ENCODE measurements at regions not wholly inside any gene's neighbourhood (a gene's known extent, or its start where the extent isn't known, plus 50 kb on each side); places are given as distances from the start of the nearest gene placed in this dataset.

GRCh38 chr3:59436164-59436958, 386.5 kb upstream of the CFAP20DC start:
- H3K27me3 ChIP-seq (ENCODE audit: control insufficient read depth in 4 of 4, insufficient read depth in 4 of 4, low read length in 3 of 4) = peaks cover 0 to 12% (median 0%) of the 10 kb centered on the region in 4 donors
- 78% methylated on average over 2 of the region's 2 CpGs for WGBS
- no peaks in the 10 kb centered on the region for H3K9me3 ChIP-seq (ENCODE audit: control insufficient read depth in 4 of 4, low read length in 3 of 4)
- H3K27ac ChIP-seq (ENCODE audit: low read depth in 1 of 2, low read length in 2 of 2) = no peak overlapping the region
- H3K4me1 ChIP-seq (ENCODE audit: control insufficient read depth in 4 of 4, insufficient read depth in 4 of 4, low read length in 3 of 4) = no peaks in the 10 kb centered on the region
- no peaks in the 10 kb centered on the region for H3K36me3 ChIP-seq (ENCODE audit: control insufficient read depth in 4 of 4, insufficient read depth in 3 of 4, low read depth in 1 of 4, low read length in 3 of 4)
- TF ChIP-seq FOXA2 (IDR thresholded peaks at IDR 0.05) = no peak
- TF ChIP-seq GABPA (IDR thresholded peaks at IDR 0.05 in 1 of 2, conservative IDR thresholded peaks at IDR 0.05 in 1 of 2) = no peak
- TF ChIP-seq, protein P1, sequence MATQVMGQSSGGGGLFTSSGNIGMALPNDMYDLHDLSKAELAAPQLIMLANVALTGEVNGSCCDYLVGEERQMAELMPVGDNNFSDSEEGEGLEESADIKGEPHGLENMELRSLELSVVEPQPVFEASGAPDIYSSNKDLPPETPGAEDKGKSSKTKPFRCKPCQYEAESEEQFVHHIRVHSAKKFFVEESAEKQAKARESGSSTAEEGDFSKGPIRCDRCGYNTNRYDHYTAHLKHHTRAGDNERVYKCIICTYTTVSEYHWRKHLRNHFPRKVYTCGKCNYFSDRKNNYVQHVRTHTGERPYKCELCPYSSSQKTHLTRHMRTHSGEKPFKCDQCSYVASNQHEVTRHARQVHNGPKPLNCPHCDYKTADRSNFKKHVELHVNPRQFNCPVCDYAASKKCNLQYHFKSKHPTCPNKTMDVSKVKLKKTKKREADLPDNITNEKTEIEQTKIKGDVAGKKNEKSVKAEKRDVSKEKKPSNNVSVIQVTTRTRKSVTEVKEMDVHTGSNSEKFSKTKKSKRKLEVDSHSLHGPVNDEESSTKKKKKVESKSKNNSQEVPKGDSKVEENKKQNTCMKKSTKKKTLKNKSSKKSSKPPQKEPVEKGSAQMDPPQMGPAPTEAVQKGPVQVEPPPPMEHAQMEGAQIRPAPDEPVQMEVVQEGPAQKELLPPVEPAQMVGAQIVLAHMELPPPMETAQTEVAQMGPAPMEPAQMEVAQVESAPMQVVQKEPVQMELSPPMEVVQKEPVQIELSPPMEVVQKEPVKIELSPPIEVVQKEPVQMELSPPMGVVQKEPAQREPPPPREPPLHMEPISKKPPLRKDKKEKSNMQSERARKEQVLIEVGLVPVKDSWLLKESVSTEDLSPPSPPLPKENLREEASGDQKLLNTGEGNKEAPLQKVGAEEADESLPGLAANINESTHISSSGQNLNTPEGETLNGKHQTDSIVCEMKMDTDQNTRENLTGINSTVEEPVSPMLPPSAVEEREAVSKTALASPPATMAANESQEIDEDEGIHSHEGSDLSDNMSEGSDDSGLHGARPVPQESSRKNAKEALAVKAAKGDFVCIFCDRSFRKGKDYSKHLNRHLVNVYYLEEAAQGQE (IDR thresholded peaks at IDR 0.05) = no peak
- TF ChIP-seq RXRA (IDR thresholded peaks at IDR 0.05) = no peak
- TF ChIP-seq HNF4G (IDR thresholded peaks at IDR 0.05) = no peak
- no peak for DNase-seq (ENCODE audit: low spot score)
- H3K9ac ChIP-seq (ENCODE audit: low read depth in 1 of 2, low read length in 2 of 2) = no peak overlapping the region
- no peak overlapping the region for H3K4me3 ChIP-seq (ENCODE audit: low read depth in 1 of 3, low read length in 3 of 3)

DNA sequence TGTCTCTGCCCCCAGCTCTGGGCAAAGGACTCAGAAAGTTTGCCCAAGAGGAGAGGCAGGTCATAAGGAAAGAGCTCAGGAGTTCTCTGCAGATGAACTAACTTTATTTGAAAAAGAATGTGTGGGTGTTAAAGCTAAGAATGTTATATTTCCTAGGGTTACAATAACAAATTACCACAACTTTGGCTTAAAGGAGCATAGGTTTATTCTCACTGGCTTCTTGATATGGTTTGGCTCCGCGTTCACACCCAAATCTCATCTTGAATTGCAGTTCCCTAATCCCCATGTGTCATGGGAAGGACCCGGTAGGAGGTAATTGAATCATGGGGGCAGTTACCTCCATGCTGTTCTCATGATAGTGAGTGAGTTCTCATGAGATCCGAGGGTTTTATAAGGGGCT, 383.7 kb upstream of the CFAP20DC start:
- Histone ChIP-seq H3K27me3 (ENCODE audit: control insufficient read depth in 4 of 4, insufficient read depth in 4 of 4, low read length in 3 of 4) (peaks cover 0 to 12% (median 0%) of the 10 kb centered on the region in 4 donors), H3K4me1 (ENCODE audit: control insufficient read depth in 4 of 4, insufficient read depth in 4 of 4, low read length in 3 of 4) (no peaks in the 10 kb centered on the region), H3K9me3 (ENCODE audit: control insufficient read depth in 4 of 4, low read length in 3 of 4) (no peaks in the 10 kb centered on the region), H3K9ac (ENCODE audit: low read depth in 1 of 2, low read length in 2 of 2) (no peak overlapping the region), H3K36me3 (ENCODE audit: control insufficient read depth in 4 of 4, insufficient read depth in 3 of 4, low read depth in 1 of 4, low read length in 3 of 4) (no peaks in the 10 kb centered on the region), H3K4me3 (ENCODE audit: low read depth in 1 of 3, low read length in 3 of 3) (no peak overlapping the region), H3K27ac (ENCODE audit: low read depth in 1 of 2, low read length in 2 of 2) (no peak overlapping the region)
- DNase-seq (ENCODE audit: low spot score) = no peak
- TF ChIP-seq TAF1 (conservative IDR thresholded peaks at IDR 0.05) (no peak), HNF4G (IDR thresholded peaks at IDR 0.05) (no peak), SP1 (IDR thresholded peaks at IDR 0.05) (no peak), NR2F2 (IDR thresholded peaks at IDR 0.05) (no peak)
- 77% methylated on average over 4 of the region's 4 CpGs for WGBS

DNA sequence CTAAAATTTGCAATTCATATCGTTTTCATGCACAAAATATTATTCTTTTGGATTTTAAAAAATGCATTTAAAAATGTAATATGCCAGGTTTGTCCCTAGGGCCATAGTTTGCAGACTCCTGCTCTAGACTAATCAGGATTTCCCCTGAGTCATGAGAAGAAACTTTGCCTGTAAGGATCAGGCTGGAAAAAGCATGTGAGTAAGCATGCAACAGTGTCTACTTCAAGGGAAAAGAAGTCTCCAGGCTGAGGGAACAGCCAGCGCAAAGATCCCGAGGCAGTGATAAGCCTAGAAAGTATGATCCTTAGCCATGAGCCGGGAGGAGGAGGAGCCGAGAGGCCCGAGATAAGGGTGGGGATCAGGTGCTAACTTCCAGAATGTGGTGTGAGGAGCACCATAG, 382.8 kb upstream of the CFAP20DC start:
- TF ChIP-seq RAD21 (IDR thresholded peaks at IDR 0.05) = no peak
- TF ChIP-seq GABPA (IDR thresholded peaks at IDR 0.05 in 1 of 2, conservative IDR thresholded peaks at IDR 0.05 in 1 of 2) = no peak
- TF ChIP-seq, protein P2, sequence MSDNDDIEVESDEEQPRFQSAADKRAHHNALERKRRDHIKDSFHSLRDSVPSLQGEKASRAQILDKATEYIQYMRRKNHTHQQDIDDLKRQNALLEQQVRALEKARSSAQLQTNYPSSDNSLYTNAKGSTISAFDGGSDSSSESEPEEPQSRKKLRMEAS (IDR thresholded peaks at IDR 0.05) = no peak
- TF ChIP-seq TAF1 (conservative IDR thresholded peaks at IDR 0.05) = no peak
- no peak for TF ChIP-seq FOXA2 (IDR thresholded peaks at IDR 0.05)
- no peak for TF ChIP-seq NR2F2 (IDR thresholded peaks at IDR 0.05)
- no peak for TF ChIP-seq SP1 (IDR thresholded peaks at IDR 0.05)
- TF ChIP-seq ATF3 (IDR thresholded peaks at IDR 0.05) = no peak
- TF ChIP-seq FOXA1 (IDR thresholded peaks at IDR 0.05) = no peak
- TF ChIP-seq HNF4A (conservative IDR thresholded peaks at IDR 0.05) = no peak
- TF ChIP-seq, protein P3, sequence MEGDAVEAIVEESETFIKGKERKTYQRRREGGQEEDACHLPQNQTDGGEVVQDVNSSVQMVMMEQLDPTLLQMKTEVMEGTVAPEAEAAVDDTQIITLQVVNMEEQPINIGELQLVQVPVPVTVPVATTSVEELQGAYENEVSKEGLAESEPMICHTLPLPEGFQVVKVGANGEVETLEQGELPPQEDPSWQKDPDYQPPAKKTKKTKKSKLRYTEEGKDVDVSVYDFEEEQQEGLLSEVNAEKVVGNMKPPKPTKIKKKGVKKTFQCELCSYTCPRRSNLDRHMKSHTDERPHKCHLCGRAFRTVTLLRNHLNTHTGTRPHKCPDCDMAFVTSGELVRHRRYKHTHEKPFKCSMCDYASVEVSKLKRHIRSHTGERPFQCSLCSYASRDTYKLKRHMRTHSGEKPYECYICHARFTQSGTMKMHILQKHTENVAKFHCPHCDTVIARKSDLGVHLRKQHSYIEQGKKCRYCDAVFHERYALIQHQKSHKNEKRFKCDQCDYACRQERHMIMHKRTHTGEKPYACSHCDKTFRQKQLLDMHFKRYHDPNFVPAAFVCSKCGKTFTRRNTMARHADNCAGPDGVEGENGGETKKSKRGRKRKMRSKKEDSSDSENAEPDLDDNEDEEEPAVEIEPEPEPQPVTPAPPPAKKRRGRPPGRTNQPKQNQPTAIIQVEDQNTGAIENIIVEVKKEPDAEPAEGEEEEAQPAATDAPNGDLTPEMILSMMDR (IDR thresholded peaks at IDR 0.05; ENCODE audit: low read depth, low read length, missing input control) = no peak
- no peak for TF ChIP-seq JUND (IDR thresholded peaks at IDR 0.05)
- TF ChIP-seq ZBTB33 (IDR thresholded peaks at IDR 0.05) = no peak
- TF ChIP-seq EGR1 (IDR thresholded peaks at IDR 0.05; ENCODE audit: low read depth in 2 of 2) = no peak
- DNase-seq (ENCODE audit: low spot score) = no peak
- no peak overlapping the region for H3K9ac ChIP-seq (ENCODE audit: low read depth in 1 of 2, low read length in 2 of 2)
- no peaks in the 10 kb centered on the region for H3K9me3 ChIP-seq (ENCODE audit: control insufficient read depth in 4 of 4, low read length in 3 of 4)
- H3K27me3 ChIP-seq (ENCODE audit: control insufficient read depth in 4 of 4, insufficient read depth in 4 of 4, low read length in 3 of 4) = peaks cover 0 to 12% (median 0%) of the 10 kb centered on the region in 4 donors
- WGBS = 76% methylated on average over 6 of the region's 6 CpGs
- H3K27ac ChIP-seq (ENCODE audit: low read depth in 1 of 2, low read length in 2 of 2) = no peak overlapping the region
- no peaks in the 10 kb centered on the region for H3K36me3 ChIP-seq (ENCODE audit: control insufficient read depth in 4 of 4, insufficient read depth in 3 of 4, low read depth in 1 of 4, low read length in 3 of 4)
- H3K4me1 ChIP-seq (ENCODE audit: control insufficient read depth in 4 of 4, insufficient read depth in 4 of 4, low read length in 3 of 4) = no peaks in the 10 kb centered on the region
- no peak overlapping the region for H3K4me3 ChIP-seq (ENCODE audit: low read depth in 1 of 3, low read length in 3 of 3)
